HG03097 (cell line): ENCODE measurements at regions not wholly inside any gene's neighbourhood (a gene's known extent, or its start where the extent isn't known, plus 50 kb on each side); places are given as distances from the start of the nearest gene placed in this dataset.

ENCODE experiments used
- ATAC-seq: cut with Tn5 transposase; IDR thresholded peaks from one replicate; pipeline ENCODE4 v1.9.1; 2021; ENCODE audit not compliant: unreplicated experiment, low FRiP score

DNA sequence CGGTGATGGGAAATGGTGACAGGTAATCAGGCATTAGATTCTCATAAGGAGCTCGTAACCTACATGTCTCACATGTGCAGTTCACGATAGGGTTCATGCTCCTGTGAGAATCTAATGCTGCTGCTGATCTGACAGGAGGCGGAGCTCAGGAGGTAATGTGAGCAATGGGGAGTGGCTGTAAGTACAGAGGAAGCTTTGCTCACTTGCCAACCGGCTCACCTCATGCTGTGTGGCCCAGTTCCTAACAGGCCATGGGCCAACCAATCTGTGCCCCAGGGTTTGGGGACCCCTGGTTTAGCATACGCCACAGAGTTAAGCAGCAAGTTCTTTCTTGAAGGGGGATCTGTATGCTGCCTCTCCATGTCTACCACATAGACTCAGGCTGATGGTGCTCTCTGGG, 133.1 kb downstream of the IQUB start:
- no peak for ATAC-seq

DNA sequence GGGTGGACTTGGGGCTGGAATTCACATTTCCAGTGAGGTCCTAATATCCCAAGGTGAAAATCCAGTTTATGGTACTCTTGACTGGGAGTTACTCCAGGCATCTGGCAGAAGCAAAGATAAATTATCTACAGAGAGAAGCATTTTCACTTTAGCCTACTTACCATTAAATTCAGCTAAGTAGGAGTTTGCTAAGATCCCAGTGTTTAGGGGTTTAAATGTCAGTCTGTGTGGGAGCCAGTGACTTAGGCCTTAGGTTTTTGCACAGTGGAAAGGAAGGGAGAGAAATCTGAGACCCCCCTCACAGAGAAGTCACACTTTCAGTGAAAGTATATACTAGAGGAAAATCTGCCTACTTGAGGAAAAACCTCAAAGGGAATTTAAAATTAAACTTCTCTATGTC, 134.2 kb downstream of the IQUB start:
- ATAC-seq: no peak

GRCh38 chr7:123398921-123399320, 135.5 kb downstream of the IQUB start:
- ATAC-seq: no peak

DNA sequence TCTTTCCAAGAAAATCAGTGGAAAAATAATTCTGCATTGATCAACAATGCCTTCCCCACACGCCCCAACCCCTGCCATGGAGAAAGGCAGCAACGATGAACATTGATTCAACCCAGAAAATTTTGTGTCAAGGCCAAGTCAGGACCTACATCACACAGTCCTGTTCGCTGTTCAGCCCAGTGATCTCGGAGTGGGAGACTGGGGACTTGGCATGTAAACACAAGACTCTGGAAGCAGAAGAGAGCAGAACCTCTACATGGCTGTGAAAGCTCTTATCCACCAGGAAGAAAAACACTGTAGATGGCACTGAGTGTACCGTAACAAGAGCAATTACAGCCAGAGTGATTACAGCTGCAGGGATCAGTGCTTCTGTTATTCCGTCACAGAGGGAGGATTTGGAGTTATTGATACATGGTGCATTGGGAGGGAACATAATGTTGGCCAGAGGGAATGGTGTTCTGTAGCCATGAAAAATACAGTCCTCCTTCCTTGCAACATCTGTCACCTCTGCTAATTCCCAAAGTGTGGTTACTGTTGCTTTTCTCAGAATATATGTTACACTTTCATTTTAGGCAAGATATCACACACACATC, 136.6 kb downstream of the IQUB start:
- no peak for ATAC-seq

- no peak for ATAC-seq
These were observed 140.8 kb downstream of the IQUB start for GRCh38 chr7:123393623-123394022.

- no peak for ATAC-seq
These were observed 162.0 kb downstream of the IQUB start for GRCh38 chr7:123372368-123372767.

DNA sequence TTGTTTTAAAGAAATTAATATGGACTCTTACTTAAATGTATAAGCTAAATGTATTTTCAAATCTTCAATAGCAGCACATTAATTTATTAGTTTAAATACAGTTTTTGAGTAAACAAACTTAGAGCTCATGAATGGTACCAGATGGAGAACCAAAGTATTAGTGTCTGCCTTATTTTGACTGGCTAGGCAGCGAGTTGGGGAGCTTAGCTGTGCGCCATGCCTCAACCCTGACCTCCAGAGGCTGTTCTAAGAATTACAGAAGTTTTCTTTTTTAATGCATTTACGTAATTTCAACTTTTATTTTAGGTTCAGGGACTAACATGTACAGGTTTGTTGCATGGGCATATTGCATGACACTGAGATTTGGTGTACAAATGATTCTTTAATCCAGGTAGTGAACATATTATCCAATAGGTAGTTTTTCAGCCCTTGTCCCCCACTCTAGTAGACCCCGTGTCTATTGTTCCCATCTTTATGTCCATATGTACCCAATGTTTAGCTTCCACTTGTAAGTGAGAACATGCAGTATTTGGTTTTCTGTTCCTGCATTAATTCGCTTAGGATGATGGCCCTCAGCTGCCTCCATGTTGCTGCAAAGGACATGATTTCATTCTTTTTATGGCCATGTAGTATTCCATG, 166.8 kb downstream of the IQUB start:
- ATAC-seq: peak; percentile 87

GRCh38 chr7:123367031-123367430, 167.3 kb upstream of the SLC13A1 start:
- ATAC-seq: no peak

GRCh38 chr7:123366626-123367025, 166.9 kb upstream of the SLC13A1 start:
- no peak for ATAC-seq

DNA sequence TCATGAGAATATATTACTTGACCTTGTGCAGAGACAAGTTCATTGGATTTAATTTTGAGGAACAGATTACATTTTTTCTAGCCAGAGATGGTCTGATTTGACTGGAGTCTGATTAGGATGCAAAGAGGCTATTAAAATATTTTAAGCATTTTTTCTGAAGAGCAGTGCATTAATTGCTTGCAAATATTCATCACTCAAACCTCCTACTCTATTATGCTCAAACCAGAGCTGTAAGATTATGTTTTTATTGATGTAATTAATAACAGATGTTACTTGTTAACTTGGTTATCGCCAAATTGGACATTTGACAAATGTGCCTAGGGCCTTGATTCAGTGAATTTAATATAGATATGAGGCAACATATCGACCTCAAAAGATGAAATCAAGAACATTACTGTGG, 160.9 kb upstream of the SLC13A1 start:
- ATAC-seq: no peak

DNA sequence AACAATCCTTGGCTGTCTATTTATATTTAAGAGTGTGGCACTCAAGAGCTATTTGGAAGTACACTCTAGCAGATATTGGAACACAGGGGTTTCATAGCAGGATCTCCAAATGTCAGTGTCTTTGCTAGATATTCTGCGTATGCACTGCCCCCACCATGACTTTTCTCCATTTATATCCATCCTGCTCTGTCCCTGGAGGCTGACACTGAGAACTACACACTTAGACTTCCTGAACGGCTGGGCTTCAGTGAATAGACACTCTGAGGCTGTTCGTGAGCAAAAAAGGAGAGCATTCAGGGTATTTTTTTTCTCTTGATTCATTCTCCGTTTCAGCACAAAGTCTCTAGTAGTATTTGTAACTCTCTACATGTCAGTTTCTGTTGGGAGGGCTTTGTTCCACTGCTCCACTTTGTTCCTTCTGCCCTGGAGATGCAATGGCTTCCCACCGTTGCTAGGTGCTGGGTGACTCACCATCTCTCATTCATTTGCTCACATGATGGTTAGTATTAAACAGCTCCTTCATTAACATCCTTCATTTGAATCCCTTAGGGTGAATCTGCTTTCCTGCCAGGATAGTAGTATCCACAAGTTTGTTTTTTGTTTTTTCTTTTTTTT, 155.9 kb upstream of the SLC13A1 start:
- no peak for ATAC-seq

DNA sequence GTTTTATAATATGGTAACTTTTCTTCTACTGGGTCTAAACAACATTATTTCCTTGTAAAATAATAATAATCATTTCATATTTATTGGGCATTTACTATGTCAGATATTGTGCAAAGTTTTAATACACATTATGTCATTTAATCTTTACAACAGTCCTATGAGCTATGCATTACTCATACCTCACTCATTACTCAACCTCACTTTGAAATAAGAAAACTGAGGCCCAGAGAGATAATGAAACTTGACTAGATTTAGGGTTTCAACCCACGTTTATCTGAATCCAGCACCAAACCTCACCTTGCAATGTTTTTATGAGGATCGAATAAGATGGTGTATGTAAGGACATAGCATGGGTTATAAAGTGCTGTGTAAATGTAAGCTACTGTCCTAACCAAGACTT, 153.2 kb upstream of the SLC13A1 start:
- ATAC-seq: no peak

DNA sequence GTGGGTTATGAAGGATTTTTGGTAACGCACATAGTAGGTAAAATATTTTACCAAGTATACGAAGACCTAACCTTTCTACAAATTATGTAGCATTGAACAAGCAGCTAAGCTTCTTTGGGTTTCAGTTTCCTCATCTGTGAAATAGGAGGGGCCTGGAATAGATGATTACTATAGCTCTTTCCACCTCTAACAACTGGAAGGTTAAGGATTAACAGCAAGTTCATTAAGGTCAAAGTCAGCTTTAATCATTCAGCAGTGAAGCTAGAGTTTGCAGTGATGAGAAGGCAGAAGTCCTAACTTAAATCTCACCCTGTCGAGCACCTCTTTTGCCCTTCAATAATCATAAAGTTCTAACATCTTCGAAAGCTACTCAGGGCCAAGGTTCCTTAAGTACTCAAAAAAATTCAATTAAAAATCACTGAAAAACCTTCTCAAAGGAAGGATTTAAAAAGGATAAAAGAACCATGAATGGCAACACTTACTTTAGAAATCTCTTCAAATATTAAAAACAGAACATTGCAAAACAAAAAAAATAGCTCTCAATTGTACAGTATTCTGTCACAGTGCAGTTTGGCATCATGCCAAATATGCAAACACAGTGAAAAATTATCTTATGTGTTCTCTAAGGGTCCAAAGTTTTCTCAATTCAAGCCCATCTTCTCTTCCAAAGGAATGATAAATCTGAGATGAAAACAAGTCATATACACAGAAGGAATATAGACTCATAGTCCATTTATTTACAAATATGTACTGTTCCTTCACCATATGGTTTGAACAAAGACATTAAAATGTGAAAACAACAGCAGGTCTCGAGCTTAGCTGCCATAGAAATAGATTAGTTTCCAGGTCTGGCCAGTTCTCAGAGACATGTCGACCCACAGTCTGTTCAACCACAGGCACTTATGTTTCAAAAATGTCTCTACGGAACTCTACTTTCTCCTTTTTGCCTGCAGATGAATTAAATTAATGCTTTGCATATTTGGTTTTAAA, 152.0 kb upstream of the SLC13A1 start:
- no peak for ATAC-seq

DNA sequence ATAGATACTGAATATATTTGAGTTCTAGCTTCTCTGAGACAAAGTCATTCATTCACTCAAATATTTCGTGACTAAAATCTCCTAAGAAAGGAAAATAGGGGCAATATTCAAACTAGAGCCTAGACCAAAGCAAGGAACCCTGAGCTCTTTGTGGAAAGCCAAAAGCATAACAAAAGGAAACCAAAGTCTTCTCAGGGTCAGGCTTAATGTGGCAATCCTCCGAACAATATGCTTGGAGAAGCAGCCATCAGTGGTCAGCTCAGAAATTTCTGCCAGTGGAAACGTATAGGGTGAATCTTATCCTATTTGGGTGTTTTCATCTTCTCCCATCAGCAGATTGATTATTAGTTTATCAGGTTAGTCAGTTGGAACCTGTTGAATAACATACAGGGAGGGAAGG, 151.3 kb upstream of the SLC13A1 start:
- ATAC-seq: no peak

DNA sequence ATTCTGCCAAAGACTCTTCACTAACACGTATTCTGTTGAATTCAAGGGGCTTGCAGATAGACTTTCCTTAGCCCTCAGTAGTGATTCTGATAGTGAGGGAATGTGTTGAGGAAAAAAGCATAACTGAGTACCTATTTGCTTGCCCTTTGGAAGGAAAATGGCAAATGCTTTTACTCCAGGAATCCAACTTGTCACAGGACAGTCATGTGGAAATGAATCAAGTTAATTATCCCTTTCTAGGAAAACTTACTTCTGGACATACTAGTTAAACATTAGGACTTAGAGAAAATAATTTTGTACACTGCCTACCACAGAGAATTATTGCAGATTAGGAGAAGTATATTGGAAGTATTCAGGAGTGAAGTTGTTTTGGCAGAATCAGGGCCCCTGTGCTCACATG, 148.9 kb upstream of the SLC13A1 start:
- ATAC-seq: no peak

- no peak for ATAC-seq
These were observed 147.0 kb upstream of the SLC13A1 start for GRCh38 chr7:123346766-123347165.

DNA sequence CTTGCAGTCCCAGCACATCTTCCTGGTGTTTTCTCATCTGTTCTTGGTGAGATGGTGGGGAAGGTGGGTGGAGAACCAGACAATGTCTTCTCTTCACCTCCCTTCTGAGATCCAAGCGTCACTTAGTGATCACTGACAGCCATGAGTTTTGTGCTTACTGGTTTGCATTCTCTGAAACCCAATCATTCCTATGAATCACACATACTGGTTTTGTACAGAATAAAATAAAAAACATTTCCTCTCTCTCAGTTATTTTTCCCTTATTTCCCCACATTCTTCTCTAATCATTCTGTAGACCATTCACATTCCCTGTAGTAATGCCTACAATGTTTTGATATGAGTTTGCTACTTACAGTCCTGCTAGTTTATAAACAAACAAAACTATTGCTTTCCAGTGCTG, 143.8 kb upstream of the SLC13A1 start:
- ATAC-seq: no peak

- no peak for ATAC-seq
These were observed 141.3 kb upstream of the SLC13A1 start for GRCh38 chr7:123341102-123341501.

DNA sequence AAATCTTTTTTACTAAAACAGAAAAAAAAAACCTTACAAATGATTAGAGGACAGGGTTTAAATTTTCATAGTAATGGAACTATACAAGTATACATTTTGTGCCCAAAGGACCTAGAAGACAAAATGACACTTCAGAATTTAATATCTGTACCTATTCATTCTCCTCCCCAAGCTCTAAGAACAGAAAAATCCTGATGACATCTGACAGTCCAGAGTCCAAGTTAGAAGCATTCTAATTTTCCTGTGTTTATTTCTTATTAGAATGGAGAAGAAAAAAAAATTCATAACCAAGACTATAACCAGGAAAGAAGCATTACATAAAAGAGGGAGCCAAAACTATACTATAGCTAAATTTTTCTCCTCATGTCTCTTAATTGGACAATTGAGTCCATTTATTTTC, 138.9 kb upstream of the SLC13A1 start:
- no peak for ATAC-seq

- ATAC-seq: no peak
These were observed 130.3 kb upstream of the SLC13A1 start for GRCh38 chr7:123329988-123330643.

- no peak for ATAC-seq
These were observed 127.9 kb upstream of the SLC13A1 start for GRCh38 chr7:123327661-123328060.
